ENCODE measurements at regions not wholly inside any gene's neighbourhood (a gene's known extent, or its start where the extent isn't known, plus 50 kb on each side); places are given as distances from the start of the nearest gene placed in this dataset.

GRCh38 chr2:117512307-117512706 lies 302.2 kb upstream of the DDX18 start:
- TF ChIP-seq POLR2AphosphoS5 (IDR thresholded peaks at IDR 0.05; ENCODE audit: low read depth, low read length) (no peak), TAF1 (IDR thresholded peaks at IDR 0.05; ENCODE audit: borderline replicate concordance, insufficient read depth, low read length) (no peak), REST (IDR thresholded peaks at IDR 0.05; ENCODE audit: insufficient read depth in 1 of 2, low read depth in 2 of 2, low read length in 2 of 2) (no peak), FOXP2 (optimal IDR thresholded peaks at IDR 0.05; ENCODE audit: borderline replicate concordance, extremely low read depth, extremely low read length, insufficient read depth) (no peak)

All from PFSK-1 (cell line).